Body of pancreas (tissue), 4 donors: ENCODE measurements at regions not wholly inside any gene's neighbourhood (a gene's known extent, or its start where the extent isn't known, plus 50 kb on each side); places are given as distances from the start of the nearest gene placed in this dataset.

Experiments used
- ATAC-seq: fragments of 150-250 bp; one replicate; pipeline ENCODE4 v1.9.1; 2016
- DNase-seq, 4 donors: peaks; one replicate each; pipeline ENCODE4 v3.0.0-alpha.2; 2019
- H3K27ac ChIP-seq, 4 donors: fragments of 200-600 bp; sonication (generic); 1 replicate in 3 of 4; 2 replicates in 1 of 4; pipeline versions ENCODE4 v1.5.1 to v1.6.1; 2016 to 2019; ENCODE audit warnings: mild to moderate bottlenecking in 1 of 4, mixed read lengths in 1 of 4, moderate library complexity in 1 of 4
- H3K27me3 ChIP-seq, 2 donors: fragments of 200-600 bp; sonication (generic); one replicate each; pipeline ENCODE4 v1.6.0; 2016; ENCODE audit warnings: mild to moderate bottlenecking in 1 of 2
- H3K36me3 ChIP-seq, 2 donors: fragments of 200-600 bp; sonication (generic); replicated peaks in 1 of 2; 2 replicates each; pipeline ENCODE4 v1.5.1; 2016; ENCODE audit warnings: low read depth in 2 of 2; ENCODE audit not compliant: insufficient read depth in 1 of 2
- H3K4me1 ChIP-seq: fragments of 200-600 bp; sonication (generic); one replicate; pipeline ENCODE4 v1.6.0; 2016
- H3K4me3 ChIP-seq, 2 donors: fragments of 200-600 bp; sonication (generic); 1 replicate in 1 of 2; 2 replicates in 1 of 2; pipeline ENCODE4 v1.5.1; 2016 to 2019
- H3K9me3 ChIP-seq, 3 donors: fragments of 200-600 bp; sonication (generic); 1 replicate in 2 of 3; 2 replicates in 1 of 3; pipeline ENCODE4 v1.5.1; 2016
- POLR2A ChIP-seq, 3 donors: fragments of 450-650 bp; IDR thresholded peaks; one replicate each; pipeline ENCODE4 v1.6.1; 2016; ENCODE audit warnings: antibody characterized with exemption in 3 of 3, mild to moderate bottlenecking in 2 of 3
- WGBS, 2 donors: methylation state at CpG; one replicate each; pipeline ENCODE4 v1.1.5; 2017; 5-methylcytosine and 5-hydroxymethylcytosine counted together
- intact Hi-C: fragments of 100-400 bp; cut with DNase I; formaldehyde crosslinking; loops from one replicate; pipeline ENCODE4 v1.15.1; 2023
- TF ChIP-seq, protein P1 (sequence below), 7 experiments: fragments of 450-650 bp in 4 of 7; fragments of 200-600 bp in 3 of 7; sonication (generic) in 3 of 7; IDR thresholded peaks; one replicate each; pipeline ENCODE4 v1.5.1; 2016 to 2019; ENCODE audit warnings: antibody characterized with exemption in 7 of 7

DNA sequence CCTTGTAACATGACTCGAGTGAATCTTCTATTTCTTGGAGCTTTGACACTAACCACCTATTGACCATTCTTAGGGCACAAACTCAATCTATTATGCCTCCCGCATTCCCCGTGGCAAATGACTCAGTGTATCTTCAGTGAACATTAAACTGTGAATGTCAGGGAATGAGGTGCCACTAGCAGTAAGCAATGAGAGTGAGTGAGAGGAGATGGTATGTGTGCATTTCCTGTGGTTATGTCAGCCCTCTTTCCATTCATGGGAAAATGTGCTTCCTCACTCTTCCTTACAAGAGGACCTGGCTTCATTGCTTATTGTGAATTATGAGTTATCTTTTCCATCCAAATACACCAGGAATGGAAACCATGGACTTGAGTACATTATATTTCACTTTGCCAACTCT, 229.2 kb downstream of the EMP1 start:
- WGBS, 2 donors, result 66 to 80% methylated on average over 3 of the region's 3 CpGs
- ATAC-seq, result no peak
- Histone ChIP-seq H3K27ac (no peak overlapping the region), H3K4me1 (no peaks in the 10 kb centered on the region), H3K27me3 (no peaks in the 10 kb centered on the region), H3K4me3 (no peak overlapping the region), H3K9me3 (peaks cover 0 to 8% (median 0%) of the 10 kb centered on the region in 3 donors), H3K36me3 (no peaks in the 10 kb centered on the region)
- DNase-seq, result no peak
- intact Hi-C loops, result no loop called here
- TF ChIP-seq POLR2A (IDR thresholded peaks at IDR 0.05), result no peak
- TF ChIP-seq, protein P1, sequence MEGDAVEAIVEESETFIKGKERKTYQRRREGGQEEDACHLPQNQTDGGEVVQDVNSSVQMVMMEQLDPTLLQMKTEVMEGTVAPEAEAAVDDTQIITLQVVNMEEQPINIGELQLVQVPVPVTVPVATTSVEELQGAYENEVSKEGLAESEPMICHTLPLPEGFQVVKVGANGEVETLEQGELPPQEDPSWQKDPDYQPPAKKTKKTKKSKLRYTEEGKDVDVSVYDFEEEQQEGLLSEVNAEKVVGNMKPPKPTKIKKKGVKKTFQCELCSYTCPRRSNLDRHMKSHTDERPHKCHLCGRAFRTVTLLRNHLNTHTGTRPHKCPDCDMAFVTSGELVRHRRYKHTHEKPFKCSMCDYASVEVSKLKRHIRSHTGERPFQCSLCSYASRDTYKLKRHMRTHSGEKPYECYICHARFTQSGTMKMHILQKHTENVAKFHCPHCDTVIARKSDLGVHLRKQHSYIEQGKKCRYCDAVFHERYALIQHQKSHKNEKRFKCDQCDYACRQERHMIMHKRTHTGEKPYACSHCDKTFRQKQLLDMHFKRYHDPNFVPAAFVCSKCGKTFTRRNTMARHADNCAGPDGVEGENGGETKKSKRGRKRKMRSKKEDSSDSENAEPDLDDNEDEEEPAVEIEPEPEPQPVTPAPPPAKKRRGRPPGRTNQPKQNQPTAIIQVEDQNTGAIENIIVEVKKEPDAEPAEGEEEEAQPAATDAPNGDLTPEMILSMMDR (IDR thresholded peaks at IDR 0.05), result no peak

DNA sequence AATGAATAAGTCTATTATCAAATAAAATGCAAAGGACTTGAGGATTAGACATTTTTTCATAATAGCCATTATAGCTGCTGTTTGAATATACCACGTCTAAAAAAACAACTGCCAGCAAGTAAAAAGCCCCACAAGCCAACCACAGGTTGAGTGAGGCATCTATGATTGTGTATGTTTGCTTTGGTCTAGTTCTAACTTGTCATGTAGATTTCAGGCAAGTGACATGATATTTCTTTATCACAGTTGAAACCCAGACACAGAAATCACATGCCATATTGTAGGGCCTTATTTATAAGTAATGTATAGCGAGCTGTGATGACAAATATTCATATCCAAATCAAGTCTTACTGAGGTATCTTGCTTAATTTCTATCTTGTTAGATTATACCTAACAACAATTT, 225.8 kb downstream of the EMP1 start:
- intact Hi-C loops, result no loop called here
- no peak for DNase-seq
- Histone ChIP-seq H3K4me1 (no peaks in the 10 kb centered on the region), H3K4me3 (no peak overlapping the region), H3K27ac (no peak overlapping the region), H3K27me3 (no peaks in the 10 kb centered on the region), H3K9me3 (no peaks in the 10 kb centered on the region), H3K36me3 (no peaks in the 10 kb centered on the region)
- 79 to 89% methylated on average over 2 of the region's 2 CpGs for WGBS, 2 donors
- no peak for ATAC-seq
- no peak for TF ChIP-seq POLR2A (IDR thresholded peaks at IDR 0.05)
- TF ChIP-seq, protein P1 (IDR thresholded peaks at IDR 0.05), result no peak

DNA sequence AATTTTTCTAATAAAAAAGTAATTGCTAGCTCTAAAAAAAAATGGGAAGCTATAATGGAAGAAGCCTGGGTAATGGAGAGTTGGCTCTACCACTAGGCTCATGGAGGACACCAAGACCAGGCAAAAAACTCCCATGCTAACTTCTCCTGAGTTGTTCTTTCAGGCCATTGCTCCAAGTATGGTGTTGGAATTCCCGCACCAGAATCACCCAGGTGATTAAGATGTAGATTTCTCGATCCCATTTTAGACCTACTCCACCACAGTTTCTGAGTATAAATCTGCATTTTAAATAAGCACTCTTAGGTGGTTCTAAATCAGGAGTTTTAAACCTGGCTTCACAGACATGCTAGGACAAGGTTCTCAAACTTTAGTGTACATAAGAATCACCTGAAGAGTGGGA, 221.0 kb downstream of the EMP1 start:
- 54 to 67% methylated on average over 2 of the region's 2 CpGs for WGBS, 2 donors
- Histone ChIP-seq H3K4me3 (no peak overlapping the region), H3K9me3 (no peaks in the 10 kb centered on the region), H3K27me3 (no peaks in the 10 kb centered on the region), H3K4me1 (no peaks in the 10 kb centered on the region), H3K36me3 (no peaks in the 10 kb centered on the region), H3K27ac (no peak overlapping the region)
- intact Hi-C loops, result no loop called here
- DNase-seq (no peak), ATAC-seq (no peak)
- TF ChIP-seq, protein P1 (IDR thresholded peaks at IDR 0.05), result no peak

DNA sequence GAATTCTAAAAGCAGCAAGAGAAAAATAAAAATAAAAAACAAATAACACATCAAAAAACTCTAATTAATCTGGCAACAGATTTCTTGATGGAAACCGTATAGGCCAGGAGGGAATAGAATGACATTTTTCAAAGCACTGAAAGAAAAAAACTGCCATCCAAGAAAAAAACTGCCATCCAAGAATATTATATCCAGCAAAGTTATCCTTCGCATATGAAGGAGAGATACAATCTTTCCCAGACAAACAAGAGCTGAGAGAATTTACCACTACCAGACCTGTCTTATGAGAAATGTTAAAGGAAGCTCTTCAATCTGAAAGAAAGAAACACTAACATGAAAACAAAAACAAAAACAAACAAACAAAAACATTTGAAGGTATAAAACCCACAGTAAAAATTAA, 214.8 kb downstream of the EMP1 start:
- no peak for DNase-seq
- WGBS, 2 donors, result 86 to 88% methylated on average over 2 of the region's 2 CpGs
- Histone ChIP-seq H3K9me3 (peaks cover 0 to 6% (median 0%) of the 10 kb centered on the region in 3 donors), H3K36me3 (no peaks in the 10 kb centered on the region), H3K4me3 (no peak overlapping the region), H3K27me3 (no peaks in the 10 kb centered on the region), H3K27ac (no peak overlapping the region), H3K4me1 (no peaks in the 10 kb centered on the region)
- intact Hi-C loops, result no loop called here
- no peak for ATAC-seq
- TF ChIP-seq, protein P1 (IDR thresholded peaks at IDR 0.05), result no peak
- no peak for TF ChIP-seq POLR2A (IDR thresholded peaks at IDR 0.05)

DNA sequence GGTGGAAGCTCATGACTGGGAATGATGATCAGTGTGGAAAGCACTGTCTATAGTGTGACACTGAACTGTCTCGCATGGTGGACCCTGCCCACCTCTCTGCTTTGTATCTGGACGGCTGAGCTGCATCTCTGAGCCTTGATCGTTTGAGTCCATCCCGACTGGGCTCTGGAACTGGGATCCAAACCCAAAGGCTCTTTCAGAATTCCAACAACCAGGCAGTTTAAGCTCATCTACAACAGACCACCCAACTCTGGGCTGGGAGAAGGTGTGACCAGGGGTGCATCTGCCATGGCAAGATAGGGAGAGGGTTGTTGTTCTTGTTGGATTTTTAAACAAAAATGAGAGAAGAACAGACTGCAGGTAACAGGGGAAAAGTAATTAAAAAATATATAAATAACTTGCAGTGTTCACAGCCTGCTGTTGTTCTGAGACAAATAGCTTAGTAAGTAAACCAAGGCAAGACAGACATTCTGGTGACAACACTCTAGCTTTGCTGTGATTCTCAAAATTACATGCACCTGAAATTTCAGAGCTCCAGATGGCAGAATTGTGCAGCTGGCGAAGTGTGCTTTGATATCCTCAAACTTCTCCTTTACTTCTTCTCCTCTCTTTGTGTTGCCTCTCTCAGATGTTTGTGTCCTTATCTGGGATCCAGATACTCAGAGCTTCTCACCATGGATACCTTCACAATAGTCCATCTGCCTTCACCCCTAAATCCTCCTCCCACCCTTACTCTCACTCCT, 209.6 kb downstream of the EMP1 start:
- Histone ChIP-seq H3K27me3 (no peaks in the 10 kb centered on the region), H3K36me3 (no peaks in the 10 kb centered on the region), H3K4me1 (no peaks in the 10 kb centered on the region), H3K9me3 (peaks cover 0 to 6% (median 0%) of the 10 kb centered on the region in 3 donors), H3K4me3 (no peak overlapping the region), H3K27ac (no peak overlapping the region)
- no peak for TF ChIP-seq POLR2A (IDR thresholded peaks at IDR 0.05)
- TF ChIP-seq, protein P1 (IDR thresholded peaks at IDR 0.05), result no peak
- DNase-seq (no peak), ATAC-seq (no peak)
- intact Hi-C loops, result no loop called here
- WGBS, 2 donors, result 56 to 62% methylated on average over 5 of the region's 5 CpGs
